GM23338 (cell line): ENCODE measurements at regions not wholly inside any gene's neighbourhood (a gene's known extent, or its start where the extent isn't known, plus 50 kb on each side); places are given as distances from the start of the nearest gene placed in this dataset.

ENCODE experiments used
- ATAC-seq: fragments of 200-7000 bp; cut with Tn5 transposase; 3 replicates; pipeline ENCODE4 v1.9.1; 2020
- DNase-seq: peaks from one replicate; pipeline ENCODE4 v3.0.0-alpha.2; 2015; ENCODE audit warnings: low spot score
- H2AFZ ChIP-seq: fragments of 200-600 bp; sonication (generic); 2 replicates; pipeline ENCODE4 v1.8.0; 2016; ENCODE audit warnings: antibody characterized with exemption, mild to moderate bottlenecking, moderate library complexity
- H3F3A ChIP-seq: fragments of 200-600 bp; sonication (generic); replicated peaks from 2 replicates; pipeline ENCODE4 v1.8.0; 2017; ENCODE audit warnings: antibody characterized with exemption, mixed run types, low read depth
- H3K27ac ChIP-seq: fragments of 200-600 bp; sonication (generic); 2 replicates; pipeline ENCODE4 v1.6.1; 2016; ENCODE audit warnings: low read depth
- H3K27me3 ChIP-seq: fragments of 200-600 bp; sonication (generic); 2 replicates; pipeline ENCODE4 v1.8.0; 2016; ENCODE audit warnings: mild to moderate bottlenecking, mixed run types, moderate library complexity; ENCODE audit not compliant: insufficient read depth
- H3K36me3 ChIP-seq: fragments of 200-600 bp; sonication (generic); 2 replicates; pipeline ENCODE4 v1.8.0; 2016; ENCODE audit warnings: mild to moderate bottlenecking; ENCODE audit not compliant: insufficient read depth
- H3K4me1 ChIP-seq: fragments of 200-600 bp; sonication (generic); 2 replicates; pipeline ENCODE4 v1.8.0; 2016; ENCODE audit warnings: mild to moderate bottlenecking, moderate library complexity; ENCODE audit not compliant: insufficient read depth
- H3K4me2 ChIP-seq: fragments of 200-600 bp; sonication (generic); 2 replicates; pipeline ENCODE4 v1.7.1; 2017; ENCODE audit warnings: mixed run types
- H3K4me3 ChIP-seq: fragments of 200-600 bp; sonication (generic); 2 replicates; pipeline ENCODE4 v1.6.1; 2016; ENCODE audit warnings: mixed run types
- H3K79me2 ChIP-seq: fragments of 200-600 bp; sonication (generic); replicated peaks from 2 replicates; pipeline ENCODE4 v1.8.0; 2017; ENCODE audit warnings: mild to moderate bottlenecking; ENCODE audit not compliant: insufficient read depth
- H3K9me2 ChIP-seq: fragments of 200-600 bp; sonication (generic); 2 replicates; pipeline ENCODE4 v1.8.0; 2017; ENCODE audit not compliant: insufficient read depth
- H4K20me1 ChIP-seq: fragments of 200-600 bp; sonication (generic); replicated peaks from 2 replicates; pipeline ENCODE4 v1.8.0; 2017; ENCODE audit warnings: mild to moderate bottlenecking; ENCODE audit not compliant: insufficient read depth
- H3K27ac Mint-ChIP-seq: 2 replicates; pipeline ENCODE4 v1.8.0; 2020; ENCODE audit warnings: inconsistent platforms, mild to moderate bottlenecking, moderate library complexity, mixed read lengths
- H3K27me3 Mint-ChIP-seq: 3 replicates; pipeline ENCODE4 v1.8.0; 2022; ENCODE audit warnings: low read depth, mild to moderate bottlenecking, moderate library complexity, mixed read lengths, inconsistent platforms; ENCODE audit not compliant: insufficient read depth, poor library complexity
- H3K36me3 Mint-ChIP-seq: 3 replicates; pipeline ENCODE4 v1.8.0; 2021; ENCODE audit warnings: low read depth, mild to moderate bottlenecking, inconsistent platforms, moderate library complexity, mixed read lengths
- H3K4me1 Mint-ChIP-seq: 3 replicates; pipeline ENCODE4 v1.8.0; 2020; ENCODE audit warnings: mild to moderate bottlenecking, inconsistent platforms, mixed read lengths
- H3K4me3 Mint-ChIP-seq: 3 replicates; pipeline ENCODE4 v1.8.0; 2021; ENCODE audit warnings: moderate library complexity, mild to moderate bottlenecking, inconsistent platforms, mixed read lengths
- H3K9me3 Mint-ChIP-seq: 3 replicates; pipeline ENCODE4 v1.8.0; 2020; ENCODE audit warnings: moderate library complexity, mild to moderate bottlenecking, inconsistent platforms, mixed read lengths
- CREB1 ChIP-seq: fragments of 250-450 bp; sonication (Bioruptor Pico); IDR thresholded peaks from 2 replicates; pipeline ENCODE4 v1.5.0; 2020; ENCODE audit warnings: low read depth, mild to moderate bottlenecking, moderate library complexity
- EZH2 ChIP-seq: fragments of 200-600 bp; sonication (generic); IDR thresholded peaks from one replicate; pipeline ENCODE4 v1.8.0; 2017; ENCODE audit warnings: antibody characterized with exemption, mild to moderate bottlenecking, low read depth; ENCODE audit not compliant: unreplicated experiment
- EZH2phosphoT487 ChIP-seq: fragments of 200-600 bp; sonication (generic); IDR thresholded peaks from one replicate; pipeline ENCODE4 v1.8.1; 2018; ENCODE audit warnings: antibody characterized with exemption; ENCODE audit not compliant: unreplicated experiment
- JUNB ChIP-seq: IDR thresholded peaks from one replicate; pipeline ENCODE4 v1.6.1; 2016; ENCODE audit warnings: antibody characterized with exemption; ENCODE audit not compliant: unreplicated experiment
- NANOG ChIP-seq: IDR thresholded peaks from 2 replicates; pipeline ENCODE4 v1.6.1; 2016; ENCODE audit warnings: antibody characterized with exemption, borderline replicate concordance
- ZNF331 ChIP-seq: fragments of 250-450 bp; sonication (Bioruptor Pico); IDR thresholded peaks from 2 replicates; pipeline ENCODE4 v1.5.0; 2020; ENCODE audit warnings: low read depth, mild to moderate bottlenecking, moderate library complexity
- TF ChIP-seq, protein P1 (sequence below), 2 experiments: fragments of 200-600 bp in 1 of 2; sonication (generic) in 1 of 2; conservative IDR thresholded peaks; 2 replicates each; pipeline versions ENCODE4 v1.5.1 to v1.6.1; 2016 to 2017; ENCODE audit warnings: antibody characterized with exemption in 2 of 2, low read depth in 2 of 2, mild to moderate bottlenecking in 2 of 2, moderate library complexity in 1 of 2
- TF ChIP-seq, protein P2 (sequence below): fragments of 250-450 bp; sonication (Bioruptor Pico); IDR thresholded peaks from 2 replicates; pipeline ENCODE4 v1.5.0; 2020; ENCODE audit warnings: mild to moderate bottlenecking, moderate library complexity

DNA sequence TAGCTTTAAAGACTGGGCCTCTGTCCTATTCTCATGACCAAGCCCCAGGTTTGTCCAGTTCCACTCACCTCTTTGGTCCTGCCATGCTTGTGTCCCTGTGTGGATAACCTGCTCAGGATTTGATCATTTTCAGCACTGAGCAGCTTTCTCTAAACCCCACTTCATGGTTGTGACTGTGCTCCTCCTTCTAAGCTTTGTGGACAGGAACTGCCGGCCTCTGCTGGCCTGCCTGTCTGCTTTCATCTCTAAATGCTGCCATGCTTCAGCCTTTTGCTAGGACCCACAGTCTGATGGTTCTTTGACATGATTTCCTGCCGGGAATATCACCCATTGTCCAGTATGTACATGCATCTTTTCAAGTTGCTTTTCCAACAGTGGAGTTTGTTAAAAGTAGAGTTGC lies 53.9 kb upstream of the STXBP6 start:
- Mint-ChIP-seq H3K9me3 (no peaks in the 10 kb centered on the region), H3K27me3 (no peaks in the 10 kb centered on the region), H3K27ac (no peak overlapping the region), H3K4me1 (peaks cover 3% of the 10 kb centered on the region; the same call in 2 of the 3 replicates), H3K4me3 (no peak overlapping the region), H3K36me3 (no peaks in the 10 kb centered on the region)
- 0 out of 2 replicates have a peak, but pooled peaks cover 3% of the 10 kb centered on the region for H3K4me1 ChIP-seq
- no peaks in the 10 kb centered on the region for H4K20me1 ChIP-seq
- TF ChIP-seq NANOG, result no peak
- TF ChIP-seq ZNF331, result no peak
- TF ChIP-seq JUNB, result no peak
- TF ChIP-seq, protein P1, sequence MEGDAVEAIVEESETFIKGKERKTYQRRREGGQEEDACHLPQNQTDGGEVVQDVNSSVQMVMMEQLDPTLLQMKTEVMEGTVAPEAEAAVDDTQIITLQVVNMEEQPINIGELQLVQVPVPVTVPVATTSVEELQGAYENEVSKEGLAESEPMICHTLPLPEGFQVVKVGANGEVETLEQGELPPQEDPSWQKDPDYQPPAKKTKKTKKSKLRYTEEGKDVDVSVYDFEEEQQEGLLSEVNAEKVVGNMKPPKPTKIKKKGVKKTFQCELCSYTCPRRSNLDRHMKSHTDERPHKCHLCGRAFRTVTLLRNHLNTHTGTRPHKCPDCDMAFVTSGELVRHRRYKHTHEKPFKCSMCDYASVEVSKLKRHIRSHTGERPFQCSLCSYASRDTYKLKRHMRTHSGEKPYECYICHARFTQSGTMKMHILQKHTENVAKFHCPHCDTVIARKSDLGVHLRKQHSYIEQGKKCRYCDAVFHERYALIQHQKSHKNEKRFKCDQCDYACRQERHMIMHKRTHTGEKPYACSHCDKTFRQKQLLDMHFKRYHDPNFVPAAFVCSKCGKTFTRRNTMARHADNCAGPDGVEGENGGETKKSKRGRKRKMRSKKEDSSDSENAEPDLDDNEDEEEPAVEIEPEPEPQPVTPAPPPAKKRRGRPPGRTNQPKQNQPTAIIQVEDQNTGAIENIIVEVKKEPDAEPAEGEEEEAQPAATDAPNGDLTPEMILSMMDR (conservative IDR thresholded peaks at IDR 0.05; ENCODE audit: low read depth in 2 of 2), result no peak
- TF ChIP-seq, protein P2, sequence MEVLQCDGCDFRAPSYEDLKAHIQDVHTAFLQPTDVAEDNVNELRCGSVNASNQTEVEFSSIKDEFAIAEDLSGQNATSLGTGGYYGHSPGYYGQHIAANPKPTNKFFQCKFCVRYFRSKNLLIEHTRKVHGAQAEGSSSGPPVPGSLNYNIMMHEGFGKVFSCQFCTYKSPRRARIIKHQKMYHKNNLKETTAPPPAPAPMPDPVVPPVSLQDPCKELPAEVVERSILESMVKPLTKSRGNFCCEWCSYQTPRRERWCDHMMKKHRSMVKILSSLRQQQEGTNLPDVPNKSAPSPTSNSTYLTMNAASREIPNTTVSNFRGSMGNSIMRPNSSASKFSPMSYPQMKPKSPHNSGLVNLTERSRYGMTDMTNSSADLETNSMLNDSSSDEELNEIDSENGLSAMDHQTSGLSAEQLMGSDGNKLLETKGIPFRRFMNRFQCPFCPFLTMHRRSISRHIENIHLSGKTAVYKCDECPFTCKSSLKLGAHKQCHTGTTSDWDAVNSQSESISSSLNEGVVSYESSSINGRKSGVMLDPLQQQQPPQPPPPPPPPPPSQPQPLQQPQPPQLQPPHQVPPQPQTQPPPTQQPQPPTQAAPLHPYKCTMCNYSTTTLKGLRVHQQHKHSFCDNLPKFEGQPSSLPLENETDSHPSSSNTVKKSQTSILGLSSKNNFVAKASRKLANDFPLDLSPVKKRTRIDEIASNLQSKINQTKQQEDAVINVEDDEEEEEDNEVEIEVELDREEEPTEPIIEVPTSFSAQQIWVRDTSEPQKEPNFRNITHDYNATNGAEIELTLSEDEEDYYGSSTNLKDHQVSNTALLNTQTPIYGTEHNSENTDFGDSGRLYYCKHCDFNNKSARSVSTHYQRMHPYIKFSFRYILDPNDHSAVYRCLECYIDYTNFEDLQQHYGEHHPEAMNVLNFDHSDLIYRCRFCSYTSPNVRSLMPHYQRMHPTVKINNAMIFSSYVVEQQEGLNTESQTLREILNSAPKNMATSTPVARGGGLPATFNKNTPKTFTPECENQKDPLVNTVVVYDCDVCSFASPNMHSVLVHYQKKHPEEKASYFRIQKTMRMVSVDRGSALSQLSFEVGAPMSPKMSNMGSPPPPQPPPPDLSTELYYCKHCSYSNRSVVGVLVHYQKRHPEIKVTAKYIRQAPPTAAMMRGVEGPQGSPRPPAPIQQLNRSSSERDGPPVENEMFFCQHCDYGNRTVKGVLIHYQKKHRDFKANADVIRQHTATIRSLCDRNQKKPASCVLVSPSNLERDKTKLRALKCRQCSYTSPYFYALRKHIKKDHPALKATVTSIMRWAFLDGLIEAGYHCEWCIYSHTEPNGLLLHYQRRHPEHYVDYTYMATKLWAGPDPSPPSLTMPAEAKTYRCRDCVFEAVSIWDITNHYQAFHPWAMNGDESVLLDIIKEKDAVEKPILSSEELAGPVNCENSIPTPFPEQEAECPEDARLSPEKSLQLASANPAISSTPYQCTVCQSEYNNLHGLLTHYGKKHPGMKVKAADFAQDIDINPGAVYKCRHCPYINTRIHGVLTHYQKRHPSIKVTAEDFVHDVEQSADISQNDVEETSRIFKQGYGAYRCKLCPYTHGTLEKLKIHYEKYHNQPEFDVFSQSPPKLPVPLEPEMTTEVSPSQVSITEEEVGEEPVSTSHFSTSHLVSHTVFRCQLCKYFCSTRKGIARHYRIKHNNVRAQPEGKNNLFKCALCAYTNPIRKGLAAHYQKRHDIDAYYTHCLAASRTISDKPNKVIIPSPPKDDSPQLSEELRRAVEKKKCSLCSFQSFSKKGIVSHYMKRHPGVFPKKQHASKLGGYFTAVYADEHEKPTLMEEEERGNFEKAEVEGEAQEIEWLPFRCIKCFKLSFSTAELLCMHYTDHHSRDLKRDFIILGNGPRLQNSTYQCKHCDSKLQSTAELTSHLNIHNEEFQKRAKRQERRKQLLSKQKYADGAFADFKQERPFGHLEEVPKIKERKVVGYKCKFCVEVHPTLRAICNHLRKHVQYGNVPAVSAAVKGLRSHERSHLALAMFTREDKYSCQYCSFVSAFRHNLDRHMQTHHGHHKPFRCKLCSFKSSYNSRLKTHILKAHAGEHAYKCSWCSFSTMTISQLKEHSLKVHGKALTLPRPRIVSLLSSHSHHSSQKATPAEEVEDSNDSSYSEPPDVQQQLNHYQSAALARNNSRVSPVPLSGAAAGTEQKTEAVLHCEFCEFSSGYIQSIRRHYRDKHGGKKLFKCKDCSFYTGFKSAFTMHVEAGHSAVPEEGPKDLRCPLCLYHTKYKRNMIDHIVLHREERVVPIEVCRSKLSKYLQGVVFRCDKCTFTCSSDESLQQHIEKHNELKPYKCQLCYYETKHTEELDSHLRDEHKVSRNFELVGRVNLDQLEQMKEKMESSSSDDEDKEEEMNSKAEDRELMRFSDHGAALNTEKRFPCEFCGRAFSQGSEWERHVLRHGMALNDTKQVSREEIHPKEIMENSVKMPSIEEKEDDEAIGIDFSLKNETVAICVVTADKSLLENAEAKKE, result no peak
- TF ChIP-seq EZH2, result no peak
- TF ChIP-seq EZH2phosphoT487, result no peak
- TF ChIP-seq CREB1 (CRISPR knock-in tag), result no peak
- DNase-seq, result no peak
- no peak overlapping the region for H3K27ac ChIP-seq
- H3K36me3 ChIP-seq, result no peaks in the 10 kb centered on the region
- ATAC-seq, result no peak
- H3F3A ChIP-seq, result no peaks in the 10 kb centered on the region
- H3K79me2 ChIP-seq, result no peaks in the 10 kb centered on the region
- H3K4me3 ChIP-seq, result no peak overlapping the region
- no peaks in the 10 kb centered on the region for H3K9me2 ChIP-seq
- H2AFZ ChIP-seq, result peak overlapping the region; percentile 94
- H3K27me3 ChIP-seq, result no peaks in the 10 kb centered on the region
- H3K4me2 ChIP-seq, result no peak overlapping the region
